GM18517 (cell line): ENCODE measurements at regions not wholly inside any gene's neighbourhood (a gene's known extent, or its start where the extent isn't known, plus 50 kb on each side); places are given as distances from the start of the nearest gene placed in this dataset.
"Not testable (repeated sequence)": the region's sequence is repeated elsewhere in the genome, so short reads cannot be mapped to it uniquely, and the experiment has no call there.

ENCODE experiments used
- ATAC-seq: cut with Tn5 transposase; IDR thresholded peaks from one replicate; pipeline ENCODE4 v1.9.1; 2021; ENCODE audit warnings: mild to moderate bottlenecking, moderate library complexity; ENCODE audit not compliant: unreplicated experiment

DNA sequence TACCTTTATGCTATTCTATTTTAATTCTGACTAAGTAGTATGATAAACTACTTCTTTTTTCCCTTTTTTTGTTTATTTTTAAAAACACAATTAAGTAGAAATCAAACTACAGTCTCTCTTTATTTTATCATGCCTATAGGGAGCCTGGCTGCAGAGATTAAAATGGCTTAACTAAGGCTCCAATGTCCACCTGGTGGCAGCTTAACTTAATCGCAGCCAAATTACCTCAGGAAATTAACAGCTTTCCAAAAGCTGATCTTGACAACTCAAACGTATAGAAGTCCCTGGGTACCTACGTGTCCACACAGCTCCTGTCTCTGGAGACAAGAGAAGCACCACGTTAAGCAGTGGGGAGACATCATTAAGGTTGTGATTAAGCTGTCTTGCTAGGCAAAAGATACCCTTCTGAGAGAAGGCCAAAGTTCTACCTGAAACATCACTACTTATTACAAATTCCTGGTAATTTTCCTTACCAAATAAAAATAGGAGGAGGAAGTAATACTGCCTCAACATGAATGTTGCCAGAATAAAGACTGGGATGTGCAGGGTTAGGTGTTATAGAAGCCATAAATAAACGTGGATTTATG, 63.2 kb upstream of the SNX19 start:
- no peak for ATAC-seq

DNA sequence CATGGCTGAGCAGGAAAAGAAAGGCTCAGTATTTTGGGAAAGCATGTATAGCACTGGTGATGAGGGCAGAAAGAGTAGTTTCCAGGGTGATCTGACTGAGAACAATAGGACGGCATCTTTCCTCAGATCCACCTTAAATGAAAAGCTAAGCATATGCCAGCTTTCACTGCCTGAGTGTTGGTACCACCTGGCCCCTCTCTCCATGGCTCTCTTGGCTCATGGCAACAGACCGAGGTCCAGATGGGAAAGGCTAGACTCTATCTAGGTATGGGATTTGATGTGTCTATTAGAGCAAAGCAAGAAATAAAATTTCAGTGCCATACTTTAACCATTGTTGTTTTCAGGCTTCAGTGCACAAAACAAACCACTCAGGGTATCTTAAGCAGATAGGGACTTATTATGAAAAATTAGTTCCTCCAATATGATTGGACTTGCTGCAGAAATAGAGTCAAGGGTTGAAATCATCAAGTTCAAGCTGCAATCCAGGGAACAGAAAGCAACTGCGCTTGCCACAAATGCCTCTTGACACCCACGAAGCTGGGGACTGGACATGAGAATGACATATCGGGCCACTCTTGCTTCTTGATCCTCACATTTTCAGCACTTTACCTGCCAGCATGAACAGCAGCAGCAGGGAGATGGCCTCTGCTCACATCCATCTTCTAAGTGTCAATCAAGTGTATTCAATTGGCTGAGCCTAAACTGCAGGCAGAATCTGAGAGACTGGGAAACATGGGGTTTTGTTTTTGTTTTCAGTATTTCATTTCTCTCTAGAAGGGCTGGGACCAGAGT, 64.0 kb upstream of the SNX19 start:
- ATAC-seq, result no peak

DNA sequence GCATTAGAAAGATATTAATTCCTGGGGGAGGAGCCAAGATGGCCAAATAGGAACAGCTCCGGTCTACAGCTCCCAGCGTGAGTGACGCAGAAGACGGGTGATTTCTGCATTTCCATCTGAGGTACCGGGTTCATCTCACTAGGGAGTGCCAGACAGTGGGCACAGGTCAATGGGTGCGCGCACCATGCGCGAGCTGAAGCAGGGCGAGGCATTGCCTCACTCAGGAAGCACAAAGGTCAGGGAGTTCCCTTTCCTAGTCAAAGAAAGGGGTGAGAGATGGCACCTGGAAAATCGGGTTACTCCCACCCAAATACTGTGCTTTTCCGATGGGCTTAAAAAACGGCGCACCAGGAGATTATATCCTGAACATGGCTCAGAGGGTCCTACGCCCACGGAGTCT, 68.0 kb upstream of the SNX19 start:
- ATAC-seq, result not testable (repeated sequence)

DNA sequence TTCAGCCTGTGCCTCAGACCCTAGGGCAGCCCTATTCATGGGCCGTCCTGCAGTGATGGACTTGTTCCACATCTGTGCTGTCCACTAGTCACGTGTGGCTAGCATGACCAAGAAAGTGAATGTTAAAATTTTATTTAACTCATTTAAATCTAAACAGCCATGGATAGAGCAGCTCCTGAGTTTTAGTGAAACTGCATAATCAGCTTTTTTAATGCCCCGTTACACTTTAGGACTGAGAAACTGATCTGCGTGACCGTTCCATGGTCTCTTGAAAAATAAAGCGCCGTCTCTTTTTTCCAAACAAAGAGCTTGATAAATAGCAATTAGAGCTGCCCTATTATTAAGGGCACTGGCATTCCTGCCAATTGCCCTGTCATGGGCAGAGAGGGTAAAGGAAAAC, 76.5 kb upstream of the SNX19 start:
- no peak for ATAC-seq

DNA sequence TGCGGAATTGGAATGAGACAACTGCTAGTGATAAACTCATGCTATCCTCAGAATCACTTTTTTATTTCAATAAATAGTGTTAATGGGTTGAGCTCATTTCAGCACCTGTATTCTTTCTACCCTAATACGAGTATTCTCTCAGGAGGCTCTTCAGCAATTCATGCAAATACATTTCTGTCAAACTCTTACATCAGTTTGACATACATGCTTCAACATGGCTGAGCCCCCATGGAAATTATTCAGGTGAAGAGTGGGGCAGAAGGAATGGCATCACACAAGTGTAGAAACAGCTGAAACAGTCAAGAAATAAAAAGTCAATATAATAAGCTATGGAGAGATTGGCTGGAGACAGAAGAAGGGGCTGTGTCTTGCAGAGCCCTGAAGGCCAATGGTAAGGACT, 77.8 kb upstream of the SNX19 start:
- no peak for ATAC-seq

DNA sequence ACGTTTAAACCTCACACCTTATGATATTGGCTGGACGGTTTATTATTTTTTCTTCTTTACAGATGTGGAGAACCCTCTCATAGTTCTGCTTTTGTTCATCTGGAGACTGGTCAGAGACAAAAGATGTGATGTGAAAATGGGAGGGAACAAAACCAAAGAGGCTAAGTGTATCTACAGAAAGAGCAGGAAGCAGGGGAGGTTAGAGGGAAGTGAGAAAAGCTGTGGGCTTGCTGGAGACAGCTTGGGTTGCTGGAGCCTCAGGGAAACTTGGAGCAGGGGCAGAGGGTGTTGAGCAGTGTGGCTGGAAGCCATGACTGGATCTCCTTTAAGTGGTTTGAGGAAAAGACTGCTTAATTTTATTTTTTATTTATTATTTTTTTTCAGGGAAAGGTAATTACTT, 79.0 kb upstream of the SNX19 start:
- no peak for ATAC-seq

DNA sequence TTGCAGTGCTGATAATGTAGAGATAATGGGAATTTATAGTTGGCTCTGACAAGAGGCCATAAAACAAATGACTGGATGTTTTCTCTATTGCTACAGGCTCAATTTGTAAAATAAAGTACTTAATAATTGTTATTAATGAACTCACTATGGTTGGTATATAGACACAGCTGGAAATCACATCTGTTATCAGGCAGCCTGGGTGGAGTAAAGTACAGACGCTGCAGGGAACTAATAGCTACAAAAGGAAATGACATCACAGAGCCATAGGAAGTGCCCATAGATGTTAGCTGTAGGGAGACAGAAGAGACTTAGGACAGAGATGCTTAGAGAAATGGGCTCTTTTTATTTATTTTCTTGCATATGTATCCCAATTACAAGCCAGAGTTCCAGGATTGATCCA, 81.0 kb upstream of the SNX19 start:
- ATAC-seq, result no peak

DNA sequence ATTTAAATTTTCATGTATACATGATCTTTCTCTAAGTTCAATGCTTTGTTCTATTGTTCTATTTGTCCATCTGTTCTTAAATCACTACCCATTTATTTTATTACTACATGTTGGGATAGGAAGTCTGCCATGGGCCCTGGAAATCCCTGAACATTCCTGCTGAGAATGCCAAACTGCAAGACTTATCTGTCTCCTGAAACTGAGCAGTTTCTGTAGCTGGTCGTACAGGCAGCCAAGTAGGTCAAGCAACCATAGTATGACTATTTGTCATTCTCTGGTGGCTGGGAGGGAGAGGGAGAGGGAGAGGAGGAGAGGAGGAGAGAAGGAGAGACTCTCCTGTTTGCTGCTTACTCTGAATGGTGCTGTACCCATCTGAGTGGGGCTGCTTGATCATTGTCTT, 82.8 kb upstream of the SNX19 start:
- ATAC-seq, result no peak

DNA sequence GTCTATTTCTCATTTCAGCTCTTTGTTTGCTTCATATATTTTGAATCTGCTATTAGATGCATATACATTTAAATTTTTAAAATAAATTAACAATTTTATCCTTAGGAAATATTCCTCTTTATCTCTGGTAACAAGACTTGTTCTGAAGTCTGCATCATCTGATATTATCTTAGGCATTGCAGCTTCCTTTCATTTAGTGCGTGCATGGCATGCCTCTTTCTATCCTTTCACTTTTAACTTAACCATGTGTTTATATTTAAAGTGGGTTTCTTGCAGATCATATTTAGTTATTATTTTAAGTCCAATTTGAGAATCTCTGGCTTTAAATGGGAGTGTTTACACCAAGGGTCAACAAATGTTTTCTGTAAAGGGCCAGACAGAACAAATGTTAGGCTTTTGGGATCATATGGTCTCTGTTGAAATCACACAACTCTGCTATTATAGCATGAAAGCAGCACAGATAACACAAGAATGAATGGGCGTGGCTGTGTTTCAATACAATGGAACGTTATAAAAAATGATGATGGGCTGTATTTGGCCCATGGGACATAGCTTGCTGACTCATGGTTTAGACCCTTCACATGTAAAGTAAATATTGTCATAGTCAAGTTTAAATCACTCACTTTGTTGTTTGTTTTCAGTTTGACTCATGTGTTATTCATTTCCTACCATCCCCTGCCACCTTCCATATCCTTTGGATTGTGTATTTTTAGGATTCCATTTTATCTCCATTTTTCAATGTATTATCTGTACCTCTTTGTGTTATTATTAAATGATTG, 83.9 kb upstream of the SNX19 start:
- ATAC-seq, result no peak

DNA sequence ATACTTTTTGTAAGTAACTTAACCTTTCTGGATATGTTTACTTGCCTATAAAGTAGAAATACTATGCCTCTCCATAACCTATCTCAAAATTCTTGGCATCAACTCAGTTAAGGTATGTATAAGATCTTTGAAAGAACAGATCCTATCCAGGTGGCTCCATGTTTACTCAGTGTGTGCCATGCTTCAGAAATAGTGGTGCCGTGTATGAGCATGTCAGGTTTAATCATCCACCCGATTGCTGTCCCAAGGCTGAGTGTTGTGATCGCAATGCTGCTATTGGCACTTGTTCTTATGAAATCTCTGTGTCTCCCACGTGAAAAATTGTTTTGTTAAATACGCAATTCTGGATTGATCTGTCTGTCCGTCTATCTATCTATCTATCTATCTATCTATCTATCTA, 85.9 kb upstream of the SNX19 start:
- ATAC-seq, result no peak

DNA sequence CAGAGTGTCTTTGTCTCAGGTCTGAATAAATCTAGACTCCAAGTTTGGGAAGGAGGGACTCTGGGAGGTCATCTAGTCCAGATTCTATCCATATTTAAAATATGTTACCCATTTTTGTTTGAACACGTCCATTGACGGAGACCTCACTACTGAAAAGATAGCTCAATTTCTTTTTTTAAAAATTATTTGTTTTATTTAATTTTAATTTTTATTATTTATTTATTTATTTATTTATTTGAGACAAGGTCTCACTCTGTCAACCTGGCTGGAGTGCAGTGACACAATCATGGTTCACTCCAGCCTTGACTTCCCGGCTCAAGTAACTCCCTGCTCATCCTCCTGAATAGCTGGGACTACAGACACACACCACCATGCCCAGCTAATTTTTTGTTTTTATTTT, 89.5 kb upstream of the SNX19 start:
- no peak for ATAC-seq

DNA sequence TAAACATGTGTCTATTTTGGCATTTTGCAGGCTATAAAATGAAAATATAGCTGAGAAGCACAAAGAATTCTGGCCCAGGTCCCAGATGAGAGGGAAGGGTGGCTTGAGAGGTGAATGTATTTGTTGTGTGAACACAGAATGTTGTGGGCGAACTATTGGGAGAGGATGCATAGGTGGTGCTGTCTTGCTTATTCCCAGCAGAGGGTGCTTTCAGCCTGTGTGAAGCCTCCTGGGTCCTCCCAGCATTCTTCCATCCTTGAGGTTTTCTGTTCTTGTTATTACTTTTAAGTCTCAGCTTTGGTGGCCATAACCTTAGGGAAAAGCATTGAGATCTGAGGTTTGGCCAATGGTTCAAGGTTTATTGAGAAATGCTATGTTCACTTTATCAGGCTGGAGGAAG, 108.7 kb upstream of the SNX19 start:
- ATAC-seq, result no peak

DNA sequence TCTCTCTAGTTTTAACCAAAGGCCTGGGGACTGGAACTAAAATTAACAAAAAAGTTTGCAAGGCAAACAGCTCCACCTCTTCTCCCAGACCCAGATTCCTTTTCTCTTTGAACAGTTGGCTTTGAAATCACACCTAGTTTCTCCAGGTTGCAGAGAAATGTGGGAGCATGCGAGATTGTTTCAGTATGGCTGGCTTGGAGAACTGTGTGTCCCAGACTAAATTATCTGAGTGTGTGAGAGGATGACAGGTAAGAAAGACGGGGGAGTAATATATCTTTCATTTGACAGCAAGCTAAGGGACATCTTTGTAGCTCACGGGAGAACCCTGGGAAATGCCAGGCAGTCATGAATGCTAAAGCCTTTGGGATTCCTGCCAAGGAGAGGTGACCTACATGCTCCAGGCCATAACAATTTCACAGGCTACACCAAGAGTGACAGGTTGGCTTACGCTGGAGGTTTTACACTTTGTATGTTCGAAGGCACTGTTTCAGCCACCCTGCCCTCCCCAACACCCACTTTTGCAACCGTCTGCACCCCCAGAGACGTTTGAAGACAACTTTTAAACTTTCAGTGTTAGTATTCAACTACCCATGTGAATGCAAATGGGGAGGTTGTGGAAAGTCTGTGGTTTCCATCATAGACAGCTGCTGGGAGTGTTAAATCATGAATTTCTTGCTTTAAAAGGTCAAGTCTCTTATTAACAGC, 109.3 kb upstream of the SNX19 start:
- ATAC-seq, result peak; percentile 57

DNA sequence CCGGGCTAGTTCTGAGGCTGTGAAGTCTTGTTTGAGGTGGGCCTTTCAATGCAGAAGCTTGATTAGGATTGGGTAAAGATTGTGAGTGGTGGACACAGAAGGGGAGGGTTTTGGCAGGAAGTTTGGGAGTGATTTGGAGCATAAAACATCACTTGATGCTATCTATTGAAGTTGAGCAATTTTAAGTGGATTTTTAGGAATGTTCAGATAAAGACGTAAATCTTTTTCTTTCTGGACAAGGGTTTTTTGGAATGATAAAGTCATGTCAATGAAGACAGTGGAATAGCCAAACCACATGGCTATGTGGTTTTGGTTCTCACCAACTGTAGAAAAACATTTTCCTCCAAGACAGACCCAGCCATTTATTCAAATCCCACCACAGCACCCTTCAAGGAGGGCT, 111.2 kb upstream of the SNX19 start:
- ATAC-seq, result no peak

DNA sequence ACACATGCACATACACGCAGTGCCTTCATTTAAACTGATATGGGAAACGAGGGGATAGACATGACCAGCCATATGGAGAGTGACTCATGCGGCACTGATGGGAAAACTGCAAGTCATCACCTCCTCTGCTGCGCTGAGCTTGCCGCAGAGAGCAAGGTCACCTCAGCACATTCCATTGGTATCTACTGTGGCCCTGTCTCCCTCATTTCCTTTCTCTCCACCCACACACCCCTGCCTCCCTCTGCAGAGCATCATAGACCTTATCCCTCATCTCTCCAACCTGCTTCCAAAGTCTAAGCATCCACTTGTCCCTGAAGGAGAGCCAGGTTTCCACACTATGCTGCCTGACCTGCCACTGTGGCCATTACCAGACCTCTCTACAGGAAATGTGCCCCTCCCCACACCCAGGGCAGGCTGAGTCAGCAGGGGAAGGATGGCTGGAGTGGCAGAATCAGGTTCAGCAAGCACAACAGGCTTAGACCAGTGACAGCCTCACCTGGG, 116.9 kb upstream of the SNX19 start:
- no peak for ATAC-seq

DNA sequence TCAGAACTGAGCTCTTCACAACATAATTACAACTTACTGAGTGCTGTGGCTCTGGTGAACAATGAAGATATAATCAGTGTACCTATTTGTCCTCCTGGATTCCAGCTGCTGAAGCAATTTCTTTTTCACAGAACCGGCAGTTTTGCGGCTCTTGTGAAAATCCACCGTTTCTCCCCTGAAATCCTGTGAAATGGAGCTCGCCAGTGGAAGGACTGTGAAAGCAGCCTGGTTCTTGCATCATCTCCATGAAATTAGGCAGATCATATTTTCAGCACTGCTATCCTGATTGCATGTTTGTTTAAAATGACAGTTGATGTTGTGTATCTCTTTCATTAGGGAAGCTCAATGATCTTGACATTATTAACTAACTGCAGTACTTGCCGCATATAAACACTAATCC, 120.2 kb upstream of the SNX19 start:
- no peak for ATAC-seq

DNA sequence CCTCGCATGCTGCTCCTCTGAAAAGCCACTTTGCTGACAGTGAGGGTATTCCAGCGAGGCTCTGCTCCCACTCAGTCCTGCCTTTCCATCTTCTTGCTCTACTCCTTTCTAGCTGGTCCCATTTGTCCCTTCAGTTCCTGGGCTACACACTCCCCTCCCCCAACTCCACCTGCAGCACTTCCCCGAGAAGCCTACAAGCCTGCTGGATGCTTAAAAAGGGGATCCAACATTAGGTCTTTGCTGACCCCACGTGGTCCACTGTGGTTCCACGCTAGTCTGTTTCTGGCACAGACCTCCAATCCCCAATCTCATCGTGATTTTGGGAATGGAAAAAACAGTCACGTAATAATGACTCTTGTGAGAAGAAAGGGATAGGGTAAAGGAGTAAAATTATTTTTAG, 121.6 kb upstream of the SNX19 start:
- ATAC-seq, result no peak

DNA sequence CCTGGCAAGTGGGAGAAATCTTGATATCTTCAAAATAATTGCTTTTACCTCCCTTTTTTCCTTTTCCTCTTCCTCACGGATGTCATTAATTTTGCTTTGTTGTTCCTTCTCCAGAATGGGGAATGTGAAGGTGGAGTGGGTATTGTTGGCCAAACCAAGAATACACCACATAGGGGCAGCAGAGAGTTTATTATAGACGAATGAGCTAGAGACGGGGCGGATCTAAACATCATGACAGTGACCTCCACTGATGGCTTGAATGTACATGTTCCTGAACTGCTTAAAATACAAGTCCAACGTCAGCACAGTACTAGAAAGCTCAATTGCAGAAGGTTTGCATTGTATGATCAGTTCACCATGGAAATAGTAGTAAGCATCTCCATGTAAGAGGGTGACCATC, 122.3 kb upstream of the SNX19 start:
- no peak for ATAC-seq

DNA sequence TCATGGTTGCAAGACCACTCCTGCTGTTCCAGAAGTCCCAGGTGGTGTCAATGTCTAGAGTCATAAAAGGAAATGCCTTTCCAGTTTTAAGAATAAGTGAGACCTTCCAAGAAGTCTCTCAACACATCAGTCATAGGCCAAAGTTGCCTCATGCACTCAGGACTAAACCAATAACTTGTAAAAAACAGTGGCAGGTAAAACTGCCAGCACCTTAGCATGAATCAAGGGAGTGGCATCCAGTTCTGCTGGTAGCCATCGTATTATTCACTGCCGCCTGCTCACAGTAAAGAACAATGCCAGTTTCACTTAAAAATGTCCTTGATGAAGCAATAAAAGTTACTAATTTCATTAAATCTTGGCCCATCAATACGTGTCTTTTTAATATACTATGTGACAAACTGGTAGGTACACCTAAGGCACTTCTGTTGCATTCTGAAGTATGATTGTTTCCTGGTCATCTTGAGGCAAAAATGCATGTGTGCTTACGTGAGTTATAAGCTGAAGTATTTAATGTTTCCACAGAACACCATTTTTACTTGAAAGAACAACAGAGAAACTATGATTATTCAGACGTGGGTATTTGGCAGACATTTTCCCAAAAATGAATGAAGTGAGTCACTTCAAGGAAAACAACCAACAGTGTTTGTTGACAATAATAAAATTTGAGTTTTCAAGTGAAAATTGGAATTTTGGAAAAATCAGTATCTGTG, 125.2 kb upstream of the SNX19 start:
- no peak for ATAC-seq

DNA sequence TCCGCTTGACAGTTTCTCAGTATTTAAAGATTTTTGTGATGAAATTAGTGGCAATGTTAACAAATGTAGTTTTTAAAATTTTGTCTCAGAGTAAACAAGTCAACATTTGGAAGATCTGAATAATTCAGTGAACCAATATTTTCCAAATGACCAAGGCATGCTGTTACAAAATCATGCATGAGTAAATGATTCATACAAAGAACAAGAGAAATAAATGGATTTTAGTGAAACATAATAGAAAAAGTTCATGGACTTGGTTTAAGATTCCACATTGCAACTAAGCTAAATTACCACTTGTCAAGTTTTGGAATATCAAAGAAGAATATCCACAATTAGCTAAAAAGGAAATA, 125.7 kb upstream of the SNX19 start:
- ATAC-seq, result no peak

DNA sequence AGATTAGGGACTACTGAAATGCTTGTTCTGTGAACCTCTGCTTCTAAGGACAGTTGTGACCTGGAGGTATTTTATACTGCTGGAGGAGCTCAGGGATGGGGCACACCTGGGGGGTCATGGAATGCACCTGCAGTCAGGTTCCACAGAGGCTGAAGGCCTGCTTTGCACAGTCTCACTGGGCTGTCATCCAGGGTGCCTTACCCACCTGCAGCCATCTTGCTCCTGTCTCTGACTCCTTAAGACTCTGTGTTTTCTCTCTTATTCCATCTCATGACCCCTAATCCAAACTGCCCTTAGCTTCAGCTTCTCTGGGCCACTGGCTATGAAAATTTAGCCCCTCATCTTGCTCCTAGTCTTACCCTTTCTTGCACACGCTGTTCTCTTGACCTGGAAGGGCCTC, 127.0 kb upstream of the SNX19 start:
- no peak for ATAC-seq
